Glomerular visceral epithelial cell (primary cell): ENCODE measurements at regions not wholly inside any gene's neighbourhood (a gene's known extent, or its start where the extent isn't known, plus 50 kb on each side); places are given as distances from the start of the nearest gene placed in this dataset.

ENCODE experiments used
- DNase-seq: peaks from one replicate; pipeline ENCODE4 v3.0.0-alpha.2; 2016; ENCODE audit errors: extremely low spot score

DNA sequence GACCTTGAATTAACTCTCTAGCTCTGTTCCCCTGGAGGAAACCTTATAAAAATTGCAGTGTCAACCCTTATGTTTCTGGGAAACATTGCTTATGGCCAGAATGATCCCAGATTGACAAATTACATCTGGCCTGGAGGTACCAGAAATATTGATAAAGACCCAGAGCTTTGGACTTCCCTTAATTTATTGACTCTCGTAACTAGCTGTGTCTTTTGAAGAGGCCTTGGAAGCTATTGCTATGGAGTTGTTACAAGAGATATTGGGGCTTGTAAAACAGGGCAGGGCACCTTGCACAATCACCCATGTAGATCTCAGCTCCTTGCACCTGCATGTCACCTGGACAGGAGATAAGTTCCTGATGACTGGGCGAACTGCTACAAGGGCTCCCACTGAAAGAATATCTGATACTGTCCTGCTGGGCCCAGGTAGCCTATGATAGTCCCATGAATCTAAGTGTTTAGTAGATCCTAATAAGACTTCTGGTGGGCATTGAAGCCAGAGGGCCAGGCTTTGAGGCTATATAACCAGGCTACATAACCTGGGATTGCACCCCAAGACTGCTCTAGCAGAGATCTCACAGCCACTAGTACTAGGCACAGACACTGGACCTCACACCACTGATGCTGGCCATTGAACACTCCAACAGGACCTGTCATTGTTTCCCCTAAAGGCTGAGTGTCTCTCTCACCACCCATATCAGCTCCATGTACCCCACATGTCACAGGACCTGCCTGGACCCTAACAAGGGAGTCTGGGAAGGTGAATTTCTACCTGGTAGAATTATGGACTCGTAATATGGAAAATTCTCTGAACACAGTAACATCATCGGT is 135.7 kb upstream of the PWP1 start:
- DNase-seq, result no peak

DNA sequence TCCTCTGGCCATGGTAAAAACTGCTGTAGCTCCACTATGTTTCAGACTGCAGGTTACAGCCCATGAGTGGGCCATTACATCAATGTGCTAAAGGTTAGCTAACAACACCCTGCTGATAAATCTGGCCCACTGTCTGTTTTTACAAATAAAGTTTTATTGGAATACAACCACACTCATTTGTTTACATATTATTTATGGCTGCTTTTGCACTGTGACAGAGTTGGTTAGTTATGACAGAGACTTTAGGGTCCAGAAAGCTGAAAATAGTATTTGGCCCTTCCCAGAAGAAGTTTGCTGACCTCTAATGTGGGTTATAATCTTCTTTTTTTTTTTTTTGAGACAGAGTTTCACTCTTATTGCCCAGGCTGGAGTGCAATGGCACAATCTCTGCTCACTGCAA is 134.2 kb upstream of the PWP1 start:
- no peak for DNase-seq

DNA sequence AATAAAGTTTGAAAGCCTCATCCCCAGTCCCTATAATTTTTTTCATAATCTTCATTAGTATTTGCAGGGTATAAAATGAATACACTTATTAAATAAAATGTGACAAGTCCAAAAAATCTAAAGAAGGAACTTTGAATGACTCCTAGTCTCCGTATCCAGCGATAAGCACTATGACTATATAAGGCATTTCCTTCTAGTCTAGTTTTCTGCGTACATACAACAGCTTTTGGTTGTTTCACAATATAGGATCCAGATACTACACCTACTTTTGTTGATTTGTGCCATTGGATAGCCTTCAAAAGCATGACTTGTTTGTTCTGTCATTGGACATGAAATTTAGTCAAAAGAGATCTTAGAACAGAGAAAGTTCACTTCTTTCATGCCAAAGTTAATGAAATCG is 133.3 kb upstream of the PWP1 start:
- DNase-seq, result no peak

GRCh38 chr12:107553211-107553765 is 132.3 kb upstream of the PWP1 start:
- DNase-seq, result no peak

DNA sequence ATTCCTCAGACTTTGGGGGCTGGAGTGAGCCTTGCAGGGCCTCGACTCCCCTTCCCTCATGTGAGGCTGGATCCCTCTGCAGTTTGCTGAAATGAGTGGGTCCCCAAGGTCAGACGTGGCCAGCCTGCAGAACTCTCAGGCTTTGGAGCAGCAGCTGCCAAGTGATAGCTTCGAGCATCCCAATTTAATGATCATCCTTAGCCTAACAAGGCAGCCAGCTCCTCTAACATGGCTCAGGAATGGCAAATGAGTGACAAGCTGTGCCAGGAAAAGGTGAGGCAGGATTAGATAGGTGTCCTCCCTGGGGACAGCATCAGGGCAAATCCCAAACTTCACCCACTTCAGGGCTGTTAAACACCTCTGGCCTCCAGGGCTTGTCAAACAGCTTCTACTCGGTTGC is 130.7 kb upstream of the PWP1 start:
- DNase-seq, result no peak

DNA sequence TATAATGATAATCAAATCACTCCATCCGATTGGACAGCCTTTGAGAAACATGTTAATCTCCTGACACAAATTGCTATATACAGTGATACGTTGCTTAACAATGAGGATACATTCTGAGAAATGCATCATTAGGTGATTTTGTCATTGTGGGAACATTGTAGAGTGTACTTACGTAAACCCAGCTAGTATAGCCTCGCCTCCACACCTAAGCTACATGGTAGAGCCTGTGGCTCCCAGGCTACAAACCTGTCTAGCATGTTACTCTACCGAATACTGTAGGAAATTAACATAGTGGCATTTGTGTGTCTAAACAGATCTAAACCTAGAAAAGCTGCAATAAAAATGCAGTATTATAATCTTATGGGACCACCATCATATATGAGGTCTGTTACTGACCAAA is 128.6 kb upstream of the PWP1 start:
- DNase-seq, result no peak

- no peak for DNase-seq
These were observed 128.0 kb upstream of the PWP1 start for GRCh38 chr12:107557589-107558100.

- no peak for DNase-seq
These were observed 127.3 kb upstream of the PWP1 start for GRCh38 chr12:107558141-107558815.

DNA sequence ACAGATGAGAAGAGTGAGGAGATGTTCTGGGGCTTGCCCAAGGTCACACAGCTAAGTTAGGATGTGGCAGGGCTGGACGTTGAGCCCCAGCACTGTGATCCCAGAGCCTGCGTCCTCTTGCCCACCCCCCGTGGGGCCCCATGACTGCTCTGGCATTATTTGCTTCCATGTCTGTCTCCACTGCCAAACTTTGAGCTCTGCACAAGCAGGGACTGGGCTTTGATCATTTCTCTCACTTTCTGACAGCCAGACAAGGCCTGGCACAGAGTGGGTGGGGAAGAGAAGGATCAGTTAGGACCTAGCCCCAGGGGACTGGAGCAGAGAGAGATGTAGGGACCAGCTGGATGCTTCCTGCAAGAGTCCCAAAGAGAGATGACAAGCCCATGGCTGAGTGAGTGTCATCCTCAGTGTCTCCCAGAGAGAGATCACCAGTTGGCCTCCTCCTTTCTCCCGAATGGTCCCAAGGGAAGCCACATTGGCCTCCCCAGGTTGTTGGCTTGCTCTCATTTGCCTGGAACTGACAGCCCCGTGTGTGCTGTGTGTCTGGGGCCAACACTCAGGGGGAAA is 126.7 kb upstream of the PWP1 start:
- DNase-seq, result no peak

- no peak for DNase-seq
These were observed 125.3 kb upstream of the PWP1 start for GRCh38 chr12:107560165-107560898.

GRCh38 chr12:107560899-107561285 is 124.7 kb upstream of the PWP1 start:
- no peak for DNase-seq

- peak; percentile 7 for DNase-seq
These were observed 120.7 kb upstream of the PWP1 start for GRCh38 chr12:107564946-107565345.

- no peak for DNase-seq
These were observed 120.0 kb upstream of the PWP1 start for GRCh38 chr12:107565551-107565950.

- no peak for DNase-seq
These were observed 117.6 kb upstream of the PWP1 start for GRCh38 chr12:107567876-107568619.

DNA sequence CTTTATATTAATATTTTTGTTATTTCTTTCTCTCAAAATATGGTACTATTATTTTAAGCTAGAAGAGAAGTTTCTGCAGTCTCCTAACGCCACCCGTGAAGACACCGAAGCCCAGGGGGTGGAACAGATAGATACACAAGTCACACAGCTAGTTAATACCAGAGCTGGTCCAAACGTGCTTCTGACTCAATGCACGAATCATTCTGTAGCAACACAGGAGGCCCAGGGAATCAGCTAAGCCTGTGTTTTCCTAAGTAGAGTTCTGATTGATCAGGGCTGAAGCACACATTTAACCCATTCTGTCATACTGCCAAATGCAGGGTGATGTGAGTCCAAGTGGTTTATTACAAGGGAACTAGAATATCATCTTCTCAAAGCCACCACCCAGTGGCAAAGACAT is 116.9 kb upstream of the PWP1 start:
- DNase-seq, result peak; percentile 45

DNA sequence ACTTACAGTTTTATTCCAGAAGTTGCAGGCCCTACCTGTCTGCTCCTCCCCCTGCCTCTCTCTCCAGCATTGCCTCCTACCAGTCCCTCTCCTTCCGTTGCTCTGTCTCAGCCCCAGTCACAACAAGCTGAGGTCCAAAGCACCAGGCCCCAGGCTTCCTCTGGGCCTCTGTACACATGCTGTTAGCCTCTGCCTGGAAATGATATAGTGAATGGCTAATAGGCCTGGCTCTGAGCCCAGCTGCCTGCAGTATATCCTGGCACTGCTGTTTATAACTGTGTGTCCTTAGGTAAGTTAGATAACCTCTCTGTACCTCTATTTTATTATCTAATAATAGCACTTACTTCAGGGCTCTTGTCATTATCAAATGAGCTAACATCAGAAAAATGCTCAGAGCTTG is 114.9 kb upstream of the PWP1 start:
- peak; percentile 3 for DNase-seq

- DNase-seq, result no peak
These were observed 114.1 kb upstream of the PWP1 start for GRCh38 chr12:107571492-107571891.

DNA sequence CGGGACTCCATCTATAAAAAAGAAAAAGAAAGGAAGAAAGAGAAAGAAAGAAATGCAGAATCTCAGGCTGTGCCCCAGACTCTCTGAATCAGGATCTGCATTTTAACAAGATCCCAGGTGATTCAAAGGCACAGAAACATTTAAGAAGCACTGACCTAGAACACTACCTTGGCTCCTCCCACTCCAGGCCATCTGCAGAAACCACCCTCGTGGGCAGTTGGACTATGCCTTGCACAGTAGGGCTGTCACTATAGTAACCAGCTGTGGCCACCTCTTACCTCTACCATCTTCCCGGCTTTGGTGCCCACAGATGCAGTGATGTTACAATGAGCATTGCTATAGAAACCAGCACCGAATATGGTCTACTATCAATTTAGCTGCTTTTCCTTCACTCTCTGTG is 110.9 kb upstream of the PWP1 start:
- DNase-seq, result peak; percentile 13

GRCh38 chr12:107580750-107581618 is 104.6 kb upstream of the PWP1 start:
- peak; percentile 2 for DNase-seq

DNA sequence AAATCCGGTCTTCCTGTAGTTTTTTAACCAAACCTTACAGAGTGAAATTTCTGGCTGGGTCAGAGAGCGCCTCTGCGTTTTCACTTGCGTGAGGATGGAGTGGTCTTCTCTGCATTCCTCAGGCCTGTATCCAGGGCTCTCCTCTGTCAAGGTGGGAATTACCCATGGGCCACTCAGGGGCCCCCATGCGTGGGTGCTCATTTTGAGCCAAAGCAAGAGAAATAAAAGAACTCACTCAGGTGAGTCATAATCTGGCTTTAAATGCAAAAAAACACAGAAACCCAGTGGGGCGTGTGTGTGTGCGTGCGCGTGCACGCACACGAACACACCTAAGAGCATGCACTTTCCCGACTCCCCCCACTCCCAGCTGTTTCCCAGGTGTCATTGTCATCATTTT is 104.0 kb upstream of the PWP1 start:
- DNase-seq, result peak; percentile 7
